GM21529 (cell line): ENCODE measurements at regions not wholly inside any gene's neighbourhood (a gene's known extent, or its start where the extent isn't known, plus 50 kb on each side); places are given as distances from the start of the nearest gene placed in this dataset.
"Not testable (repeated sequence)": the region's sequence is repeated elsewhere in the genome, so short reads cannot be mapped to it uniquely, and the experiment has no call there.

Experiments
- ATAC-seq: cut with Tn5 transposase; IDR thresholded peaks from one replicate; pipeline ENCODE4 v1.9.1; 2021; ENCODE audit not compliant: unreplicated experiment

DNA sequence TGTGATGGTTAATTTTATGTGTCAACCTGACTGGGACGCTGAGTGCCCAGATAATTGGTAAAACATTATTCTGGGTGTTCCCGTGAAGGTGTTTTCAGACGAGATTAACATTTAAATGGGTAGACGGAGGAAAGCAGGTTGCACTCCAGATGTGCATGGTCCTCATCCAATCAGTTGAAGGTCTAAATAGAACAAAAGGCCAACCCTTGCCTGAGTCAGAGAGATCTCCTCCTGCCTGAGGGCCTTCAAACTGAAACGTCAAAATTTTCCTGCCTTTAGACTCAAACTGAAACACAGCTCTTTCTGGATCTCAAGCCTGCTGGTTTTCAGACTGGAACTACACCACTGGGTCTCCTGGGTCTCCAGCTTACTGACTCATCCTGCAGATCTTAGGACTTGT is 73.5 kb downstream of the NPIPA8 start:
- ATAC-seq, result not testable (repeated sequence)

DNA sequence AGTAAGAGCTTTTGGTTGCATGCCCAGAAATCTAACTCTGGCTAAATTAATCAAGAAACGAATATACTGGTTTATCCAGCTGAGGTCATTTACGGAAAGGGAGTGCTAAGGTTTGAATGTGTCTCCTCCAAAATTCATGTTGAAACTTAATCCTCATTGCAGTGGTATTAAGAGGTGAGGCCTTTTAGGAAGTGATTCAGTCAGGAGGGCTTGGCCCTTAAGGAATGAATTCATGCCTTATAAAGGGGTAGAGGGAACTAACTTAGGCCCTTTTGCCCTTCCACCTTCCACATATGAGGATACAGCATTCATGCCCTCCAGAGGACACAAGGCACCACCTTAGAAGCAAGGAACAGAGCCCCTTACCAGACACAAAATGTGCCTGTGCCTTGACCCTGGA is 74.7 kb downstream of the NPIPA8 start:
- ATAC-seq, result not testable (repeated sequence)

- not testable (repeated sequence) for ATAC-seq
These were observed 76.9 kb downstream of the NPIPA8 start for GRCh38 chr16:18259496-18260176.

DNA sequence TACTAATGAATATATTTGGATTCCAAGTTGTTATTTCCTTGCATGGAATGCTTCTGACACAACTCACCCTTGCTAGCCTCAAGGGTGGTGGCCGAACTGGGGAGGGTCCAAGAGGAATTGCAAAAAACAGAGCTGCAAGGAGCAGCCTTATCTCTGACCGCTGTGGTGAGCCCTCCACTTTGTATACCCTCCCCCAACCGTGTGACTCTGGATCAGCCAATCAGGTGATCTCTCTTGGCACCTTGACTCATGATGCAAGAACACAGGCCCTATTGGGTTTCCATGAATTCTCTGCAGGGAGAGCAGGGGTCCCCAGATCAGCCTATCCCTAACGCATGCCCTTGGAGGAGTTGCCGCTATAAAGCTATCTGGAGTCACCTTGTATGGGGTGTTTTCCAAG is 83.6 kb downstream of the NPIPA8 start:
- ATAC-seq, result not testable (repeated sequence)

DNA sequence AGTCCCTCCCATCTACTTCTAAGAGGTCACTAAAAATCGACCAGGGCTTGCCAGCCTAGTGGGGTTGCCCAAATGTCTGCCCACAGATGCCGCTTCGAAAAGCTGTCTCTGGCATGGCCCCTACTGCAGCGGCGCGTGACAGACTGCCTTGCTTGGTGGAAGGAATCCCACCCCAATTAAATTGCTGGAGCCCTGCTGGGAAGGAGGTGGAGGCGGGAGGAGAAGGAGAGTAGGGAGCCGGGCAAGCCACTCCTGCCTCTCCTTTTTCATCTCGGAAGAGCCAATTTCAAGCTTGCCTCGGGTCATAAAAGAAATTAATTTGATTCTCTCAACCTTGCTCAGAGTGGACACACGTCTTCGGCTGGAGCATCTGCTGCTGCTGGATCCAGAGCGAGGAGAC is 106.0 kb downstream of the NPIPA8 start:
- ATAC-seq, result not testable (repeated sequence)

- not testable (repeated sequence) for ATAC-seq
These were observed 114.2 kb downstream of the NPIPA8 start for GRCh38 chr16:18222054-18223009.

GRCh38 chr16:18217741-18218140 is 118.8 kb downstream of the NPIPA8 start:
- not testable (repeated sequence) for ATAC-seq

- not testable (repeated sequence) for ATAC-seq
These were observed 119.7 kb downstream of the NPIPA8 start for GRCh38 chr16:18216814-18217213.

DNA sequence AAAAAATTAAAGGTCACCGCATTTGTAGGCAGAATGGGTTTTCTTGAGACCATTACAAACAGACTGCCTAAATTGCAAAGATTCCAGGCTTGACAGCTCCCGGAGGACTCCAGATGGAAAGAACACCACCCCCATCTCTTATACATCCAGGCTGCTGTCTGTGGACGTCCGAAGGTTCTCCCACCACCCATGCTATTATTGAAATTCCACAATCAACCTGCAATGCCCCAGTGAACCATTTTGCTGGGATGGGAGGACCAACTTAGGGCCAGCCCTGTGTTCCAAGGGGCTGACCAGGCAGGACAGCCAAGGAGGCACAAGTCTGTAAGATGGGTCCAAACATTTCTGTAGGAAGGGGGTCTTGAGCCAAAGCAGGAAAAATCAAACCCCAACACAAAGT is 122.7 kb downstream of the NPIPA8 start:
- ATAC-seq, result not testable (repeated sequence)

GRCh38 chr16:18211505-18211904 is 125.0 kb downstream of the NPIPA8 start:
- ATAC-seq, result not testable (repeated sequence)

DNA sequence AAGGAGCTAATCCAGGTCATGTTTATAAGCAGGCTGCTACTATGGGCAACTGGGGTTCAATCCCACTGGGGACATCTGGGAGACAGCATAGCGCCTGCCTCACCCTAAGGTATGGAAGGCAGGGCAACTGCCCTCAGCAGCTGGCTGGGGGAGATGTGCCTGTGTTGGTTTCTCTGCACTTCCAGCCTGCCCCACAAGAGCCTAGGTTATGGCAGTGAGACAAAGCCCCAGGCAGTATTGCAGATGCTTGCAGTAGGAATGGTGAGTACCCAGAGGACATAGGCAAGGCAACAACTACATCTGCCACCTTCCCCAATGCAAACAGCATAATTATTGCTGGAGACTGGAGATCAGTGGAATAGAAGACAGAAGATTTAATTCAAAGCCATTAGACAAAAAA is 131.8 kb downstream of the NPIPA8 start:
- not testable (repeated sequence) for ATAC-seq

GRCh38 chr16:18204309-18204708 is 132.2 kb downstream of the NPIPA8 start:
- not testable (repeated sequence) for ATAC-seq

GRCh38 chr16:18201511-18201910 is 135.0 kb downstream of the NPIPA8 start:
- ATAC-seq, result not testable (repeated sequence)

GRCh38 chr16:18192389-18192788 is 144.1 kb downstream of the NPIPA8 start:
- not testable (repeated sequence) for ATAC-seq

GRCh38 chr16:18190179-18190578 is 146.4 kb downstream of the NPIPA8 start:
- not testable (repeated sequence) for ATAC-seq

- ATAC-seq, result not testable (repeated sequence)
These were observed 151.8 kb downstream of the NPIPA8 start for GRCh38 chr16:18184755-18185154.

DNA sequence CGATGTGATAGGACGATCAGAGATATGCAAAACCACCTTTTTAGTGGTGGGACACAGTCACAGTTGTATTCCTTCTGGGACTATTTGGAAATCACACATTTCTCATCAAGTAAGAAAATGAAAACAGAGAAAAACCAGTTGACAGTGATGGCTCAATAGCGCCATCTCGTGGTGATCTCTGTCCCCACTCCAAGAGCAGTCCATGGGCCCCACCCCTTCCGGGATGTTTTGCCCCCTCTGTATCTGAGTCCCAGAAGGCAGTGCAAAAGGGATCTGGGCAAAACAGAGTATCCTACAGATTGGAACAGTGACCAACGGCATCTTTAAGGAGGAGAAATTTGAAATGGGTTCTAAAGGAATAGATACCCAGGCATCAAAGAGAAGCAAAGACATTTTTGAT is 155.5 kb downstream of the NPIPA8 start:
- not testable (repeated sequence) for ATAC-seq

DNA sequence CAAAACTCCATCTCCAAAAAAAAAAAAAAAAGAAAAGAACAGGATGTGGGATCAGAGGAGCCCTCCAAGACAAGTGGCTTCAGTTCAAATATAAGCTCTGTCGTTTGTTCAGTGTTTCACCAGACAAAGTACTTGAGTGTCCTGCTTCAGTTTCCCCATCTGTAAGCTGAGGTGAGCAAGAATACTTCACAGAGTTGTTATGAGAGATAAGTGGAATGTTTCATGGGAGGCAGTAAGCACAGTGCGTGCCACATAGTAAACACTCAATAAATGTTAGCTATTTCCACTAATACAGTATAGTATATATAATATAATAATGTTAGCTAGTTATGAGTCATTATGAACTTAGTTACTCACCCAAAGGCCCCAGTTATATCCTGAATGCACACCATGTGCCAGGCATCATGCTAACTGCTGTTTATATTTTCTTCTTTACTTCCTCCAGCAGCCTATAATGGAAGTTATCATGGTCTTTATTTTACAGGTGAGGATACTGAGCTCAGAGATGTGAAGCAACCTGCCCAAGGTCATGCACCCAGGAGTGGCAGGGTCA is 162.5 kb downstream of the NPIPA8 start:
- ATAC-seq, result not testable (repeated sequence)

DNA sequence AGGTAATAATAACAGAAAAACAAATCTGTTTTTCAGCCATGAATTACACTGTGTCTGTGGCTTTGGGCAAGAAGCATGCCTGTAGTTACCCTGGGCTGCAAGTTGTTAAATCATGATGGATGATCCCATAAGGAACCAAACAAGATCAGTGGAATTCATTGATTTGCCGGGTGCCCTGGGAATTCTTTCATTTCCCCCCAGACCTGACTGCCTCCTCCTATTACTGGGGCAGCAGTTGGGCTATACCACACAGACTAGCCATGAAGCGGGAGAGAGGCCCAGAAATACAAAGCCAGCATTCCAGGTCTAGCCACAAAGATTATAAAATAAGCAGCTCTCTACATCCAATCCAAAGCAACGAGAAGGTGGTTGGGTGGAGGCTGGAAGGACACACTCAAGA is 174.2 kb downstream of the NPIPA8 start:
- not testable (repeated sequence) for ATAC-seq

DNA sequence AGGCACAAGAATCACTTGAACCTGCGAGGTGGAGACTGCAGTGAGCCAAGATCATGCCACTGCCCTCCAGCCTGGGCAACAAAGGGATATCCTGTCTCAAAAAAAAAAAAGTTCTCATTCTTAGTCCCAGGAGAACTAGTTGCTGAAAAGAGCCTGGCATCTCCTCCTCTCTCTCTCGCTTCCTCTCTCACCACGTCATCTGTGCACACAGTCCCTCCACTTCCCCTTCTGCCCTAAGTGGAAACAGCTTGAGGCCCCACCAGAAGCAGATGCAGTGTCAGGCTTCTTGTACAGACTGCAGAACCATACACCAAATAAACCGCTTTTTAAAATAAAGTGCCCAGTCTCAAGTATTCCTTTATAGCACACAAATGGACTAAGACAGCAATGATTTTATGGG is 175.3 kb downstream of the NPIPA8 start:
- not testable (repeated sequence) for ATAC-seq

DNA sequence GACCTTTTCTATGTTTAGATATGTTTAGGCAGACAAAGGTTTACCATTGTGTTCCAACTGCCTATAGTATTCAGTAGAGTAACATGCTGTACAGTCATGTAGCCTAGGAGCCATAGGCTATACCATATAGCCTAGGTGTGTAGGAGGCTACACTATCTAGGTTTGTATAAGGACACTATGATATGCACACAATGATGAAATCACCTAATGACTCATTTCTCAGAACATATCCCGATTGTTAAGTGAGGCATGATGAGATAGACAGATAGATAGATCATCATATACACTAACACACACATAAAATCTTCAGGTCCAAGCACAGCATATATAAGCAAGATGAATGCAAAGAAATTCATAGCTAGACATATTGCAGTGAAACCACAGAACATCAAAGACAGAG is 177.4 kb downstream of the NPIPA8 start:
- ATAC-seq, result not testable (repeated sequence)
